ENCODE measurements at regions not wholly inside any gene's neighbourhood (a gene's known extent, or its start where the extent isn't known, plus 50 kb on each side); places are given as distances from the start of the nearest gene placed in this dataset.

GRCh38 chr3:55373423-55373822 is 113.7 kb downstream of the WNT5A start:
- no peak for DNase-seq
- Histone ChIP-seq H3K4me1 (no peaks in the 10 kb centered on the region), H3K27ac (no peak overlapping the region), H3K27me3 (no peaks in the 10 kb centered on the region), H3K9me3 (peaks cover 0 to 5% of the 10 kb centered on the region in 2 donors), H3K4me3 (no peak overlapping the region), H3K36me3 (no peaks in the 10 kb centered on the region)
- TF ChIP-seq, protein P1, sequence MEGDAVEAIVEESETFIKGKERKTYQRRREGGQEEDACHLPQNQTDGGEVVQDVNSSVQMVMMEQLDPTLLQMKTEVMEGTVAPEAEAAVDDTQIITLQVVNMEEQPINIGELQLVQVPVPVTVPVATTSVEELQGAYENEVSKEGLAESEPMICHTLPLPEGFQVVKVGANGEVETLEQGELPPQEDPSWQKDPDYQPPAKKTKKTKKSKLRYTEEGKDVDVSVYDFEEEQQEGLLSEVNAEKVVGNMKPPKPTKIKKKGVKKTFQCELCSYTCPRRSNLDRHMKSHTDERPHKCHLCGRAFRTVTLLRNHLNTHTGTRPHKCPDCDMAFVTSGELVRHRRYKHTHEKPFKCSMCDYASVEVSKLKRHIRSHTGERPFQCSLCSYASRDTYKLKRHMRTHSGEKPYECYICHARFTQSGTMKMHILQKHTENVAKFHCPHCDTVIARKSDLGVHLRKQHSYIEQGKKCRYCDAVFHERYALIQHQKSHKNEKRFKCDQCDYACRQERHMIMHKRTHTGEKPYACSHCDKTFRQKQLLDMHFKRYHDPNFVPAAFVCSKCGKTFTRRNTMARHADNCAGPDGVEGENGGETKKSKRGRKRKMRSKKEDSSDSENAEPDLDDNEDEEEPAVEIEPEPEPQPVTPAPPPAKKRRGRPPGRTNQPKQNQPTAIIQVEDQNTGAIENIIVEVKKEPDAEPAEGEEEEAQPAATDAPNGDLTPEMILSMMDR (IDR thresholded peaks at IDR 0.05): no peak
- intact Hi-C loops (cut with DNase I): no loop called here
- ATAC-seq: no peak

- intact Hi-C loops (cut with DNase I): no loop called here
- Histone ChIP-seq H3K27me3 (no peaks in the 10 kb centered on the region), H3K9me3 (peaks cover 0 to 4% of the 10 kb centered on the region in 2 donors), H3K4me3 (no peak overlapping the region), H3K36me3 (no peaks in the 10 kb centered on the region), H3K4me1 (no peaks in the 10 kb centered on the region), H3K27ac (no peak overlapping the region)
- TF ChIP-seq, protein P1 (IDR thresholded peaks at IDR 0.05): no peak
- ATAC-seq (no peak), DNase-seq (no peak)
Measured at GRCh38 chr3:55370272-55370671, 116.8 kb downstream of the WNT5A start.

DNA sequence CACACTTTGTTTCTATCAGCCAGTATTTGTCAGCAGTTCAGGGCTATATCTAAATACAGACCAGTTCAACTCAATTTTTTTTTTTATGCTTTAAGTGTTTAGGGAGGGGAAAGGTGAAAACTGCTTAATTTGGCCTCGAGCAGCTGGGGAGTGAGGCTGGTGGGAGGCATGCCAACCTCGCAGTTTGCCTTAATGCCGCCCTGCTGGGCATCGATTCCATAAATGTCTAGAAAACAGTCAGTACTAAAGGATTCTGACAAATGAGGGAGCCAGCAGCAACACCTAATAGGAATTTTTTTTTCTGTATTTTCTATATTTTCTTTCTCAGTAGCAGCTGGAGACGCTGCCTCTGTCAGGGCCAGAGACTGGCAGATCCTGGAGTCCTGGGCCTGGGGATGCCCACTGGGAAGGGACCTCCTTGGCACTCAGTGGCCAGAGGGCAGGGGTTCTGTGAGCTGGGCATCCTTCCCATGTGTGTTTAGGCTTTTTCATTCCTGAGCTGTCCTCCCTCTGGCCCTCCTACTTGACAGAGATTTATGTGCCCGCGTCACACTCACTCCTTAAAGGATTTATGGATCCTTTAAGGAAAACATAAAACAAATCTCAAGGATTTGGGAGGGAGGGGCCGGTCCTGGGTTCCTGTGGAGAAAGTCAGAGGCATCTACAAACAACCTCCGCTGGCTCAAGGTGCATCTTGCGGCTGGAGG is 117.8 kb downstream of the WNT5A start:
- ATAC-seq (no peak), DNase-seq (no peak)
- Histone ChIP-seq H3K9me3 (no peaks in the 10 kb centered on the region), H3K4me1 (no peaks in the 10 kb centered on the region), H3K27ac (no peak overlapping the region), H3K4me3 (no peak overlapping the region), H3K27me3 (no peaks in the 10 kb centered on the region), H3K36me3 (no peaks in the 10 kb centered on the region)
- TF ChIP-seq, protein P1 (IDR thresholded peaks at IDR 0.05): no peak
- intact Hi-C loops (cut with DNase I): no loop called here

DNA sequence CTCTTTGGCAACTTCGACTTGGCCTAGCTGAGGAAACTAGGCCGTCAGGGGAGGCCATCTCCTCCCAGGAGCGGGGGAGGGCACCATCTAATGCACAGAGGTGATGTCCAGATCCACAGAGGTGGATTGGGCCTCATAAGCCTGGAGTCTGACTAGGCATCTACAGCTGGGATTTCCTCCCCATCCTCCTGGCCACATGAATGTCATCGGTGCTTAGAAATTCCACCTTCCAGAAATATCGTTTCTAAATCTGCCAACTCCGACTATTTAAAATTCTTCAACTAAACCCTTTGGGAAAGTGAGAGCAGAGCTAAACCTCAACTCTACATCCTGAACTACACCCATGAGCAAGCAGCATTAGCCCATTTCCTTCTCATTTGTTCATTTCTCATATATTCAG is 118.7 kb downstream of the WNT5A start:
- TF ChIP-seq, protein P1 (IDR thresholded peaks at IDR 0.05): no peak

GRCh38 chr3:55367384-55367783 is 119.7 kb downstream of the WNT5A start:
- no peak for DNase-seq
- no peak for ATAC-seq
- intact Hi-C loops (cut with DNase I): no loop called here
- TF ChIP-seq, protein P1 (IDR thresholded peaks at IDR 0.05): no peak
- Histone ChIP-seq H3K4me3 (no peak overlapping the region), H3K36me3 (no peaks in the 10 kb centered on the region), H3K9me3 (no peaks in the 10 kb centered on the region), H3K4me1 (no peaks in the 10 kb centered on the region), H3K27ac (no peak overlapping the region), H3K27me3 (no peaks in the 10 kb centered on the region)

More for the DNA sequence above, 118.7 kb downstream of the WNT5A start:
- ATAC-seq: no peak
- H3K9me3 ChIP-seq: no peaks in the 10 kb centered on the region
- H3K36me3 ChIP-seq: no peaks in the 10 kb centered on the region
- DNase-seq: no peak
- no peaks in the 10 kb centered on the region for H3K4me1 ChIP-seq
- no peaks in the 10 kb centered on the region for H3K27me3 ChIP-seq
- no peak overlapping the region for H3K4me3 ChIP-seq
- intact Hi-C loops (cut with DNase I): no loop called here
- H3K27ac ChIP-seq: no peak overlapping the region
